T-helper 1 cell treated with Interleukin-12 subunit alpha and Interleukin-12 subunit beta and Interleukin-4 antibody, amounts not matched to agents 30 μg/mL and 1 μg/mL, for 36 hours (primary cell): ENCODE measurements at regions not wholly inside any gene's neighbourhood (a gene's known extent, or its start where the extent isn't known, plus 50 kb on each side); places are given as distances from the start of the nearest gene placed in this dataset.

Source experiments
- H3K27ac Mint-ChIP-seq: one replicate; pipeline ENCODE4 v1.8.0; 2021; ENCODE audit warnings: mild to moderate bottlenecking, mixed read lengths
- H3K27me3 Mint-ChIP-seq: one replicate; pipeline ENCODE4 v1.8.0; 2021; ENCODE audit warnings: low read depth, mixed read lengths
- H3K36me3 Mint-ChIP-seq: one replicate; pipeline ENCODE4 v1.8.0; 2021; ENCODE audit warnings: low read depth, mixed read lengths
- H3K4me1 Mint-ChIP-seq: one replicate; pipeline ENCODE4 v1.8.0; 2021; ENCODE audit warnings: low read depth, mixed read lengths
- H3K4me3 Mint-ChIP-seq: one replicate; pipeline ENCODE4 v1.8.0; 2021; ENCODE audit warnings: mild to moderate bottlenecking, moderate library complexity, mixed read lengths
- H3K9me3 Mint-ChIP-seq: one replicate; pipeline ENCODE4 v1.8.0; 2021; ENCODE audit warnings: mixed read lengths

- Mint-ChIP-seq H3K4me3 (no peak overlapping the region), H3K36me3 (no peaks in the 10 kb centered on the region), H3K4me1 (no peaks in the 10 kb centered on the region), H3K9me3 (no peaks in the 10 kb centered on the region), H3K27me3 (no peaks in the 10 kb centered on the region), H3K27ac (no peak overlapping the region)
Measured at GRCh38 chr5:158530115-158530514, 569.6 kb downstream of the EBF1 start.

GRCh38 chr5:158529454-158529853 lies 570.3 kb downstream of the EBF1 start:
- no peak overlapping the region for H3K4me3 Mint-ChIP-seq
- no peaks in the 10 kb centered on the region for H3K4me1 Mint-ChIP-seq
- H3K27me3 Mint-ChIP-seq: no peaks in the 10 kb centered on the region
- no peaks in the 10 kb centered on the region for H3K36me3 Mint-ChIP-seq
- no peak overlapping the region for H3K27ac Mint-ChIP-seq
- H3K9me3 Mint-ChIP-seq: no peaks in the 10 kb centered on the region

GRCh38 chr5:158525663-158526062 lies 574.1 kb downstream of the EBF1 start:
- no peaks in the 10 kb centered on the region for H3K9me3 Mint-ChIP-seq
- no peaks in the 10 kb centered on the region for H3K4me1 Mint-ChIP-seq

GRCh38 chr5:158524070-158524469 lies 575.6 kb downstream of the EBF1 start:
- H3K27ac Mint-ChIP-seq: no peak overlapping the region

More at GRCh38 chr5:158525663-158526062, 574.1 kb downstream of the EBF1 start:
- no peak overlapping the region for H3K27ac Mint-ChIP-seq
- no peak overlapping the region for H3K4me3 Mint-ChIP-seq
- no peaks in the 10 kb centered on the region for H3K36me3 Mint-ChIP-seq
- H3K27me3 Mint-ChIP-seq: no peaks in the 10 kb centered on the region

GRCh38 chr5:158522776-158523175 lies 576.9 kb downstream of the EBF1 start:
- Mint-ChIP-seq H3K36me3 (no peaks in the 10 kb centered on the region), H3K27ac (no peak overlapping the region), H3K9me3 (peaks cover 3% of the 10 kb centered on the region), H3K4me3 (no peak overlapping the region), H3K27me3 (no peaks in the 10 kb centered on the region), H3K4me1 (no peaks in the 10 kb centered on the region)

More at GRCh38 chr5:158524070-158524469, 575.6 kb downstream of the EBF1 start:
- Mint-ChIP-seq H3K9me3 (peaks cover 3% of the 10 kb centered on the region), H3K36me3 (no peaks in the 10 kb centered on the region), H3K4me3 (no peak overlapping the region), H3K4me1 (no peaks in the 10 kb centered on the region), H3K27me3 (no peaks in the 10 kb centered on the region)

- Mint-ChIP-seq H3K4me1 (no peaks in the 10 kb centered on the region), H3K36me3 (no peaks in the 10 kb centered on the region), H3K9me3 (peaks cover 3% of the 10 kb centered on the region), H3K27me3 (no peaks in the 10 kb centered on the region), H3K27ac (no peak overlapping the region), H3K4me3 (no peak overlapping the region)
Measured at GRCh38 chr5:158521995-158522394, 577.7 kb downstream of the EBF1 start.

- H3K36me3 Mint-ChIP-seq: no peaks in the 10 kb centered on the region
- H3K9me3 Mint-ChIP-seq: peaks cover 3% of the 10 kb centered on the region
- H3K27ac Mint-ChIP-seq: no peak overlapping the region
- peaks cover under 1% of the 10 kb centered on the region for H3K4me1 Mint-ChIP-seq
- no peaks in the 10 kb centered on the region for H3K27me3 Mint-ChIP-seq
- H3K4me3 Mint-ChIP-seq: no peak overlapping the region
Measured at GRCh38 chr5:158519433-158520021, 580.2 kb downstream of the EBF1 start.

GRCh38 chr5:158516521-158516920 lies 583.2 kb downstream of the EBF1 start:
- Mint-ChIP-seq H3K4me3 (no peak overlapping the region), H3K36me3 (no peaks in the 10 kb centered on the region), H3K27me3 (no peaks in the 10 kb centered on the region), H3K4me1 (peaks cover 15% of the 10 kb centered on the region), H3K27ac (no peak overlapping the region), H3K9me3 (peaks cover 3% of the 10 kb centered on the region)

GRCh38 chr5:158514986-158515359 lies 584.7 kb downstream of the EBF1 start:
- Mint-ChIP-seq H3K4me1 (peaks cover 21% of the 10 kb centered on the region), H3K27ac (no peak overlapping the region), H3K9me3 (peaks cover 8% of the 10 kb centered on the region)

GRCh38 chr5:158514319-158514985 lies 585.3 kb downstream of the EBF1 start:
- Mint-ChIP-seq H3K36me3 (no peaks in the 10 kb centered on the region), H3K9me3 (peaks cover 5% of the 10 kb centered on the region), H3K27ac (no peak overlapping the region)

More at GRCh38 chr5:158514986-158515359, 584.7 kb downstream of the EBF1 start:
- Mint-ChIP-seq H3K4me3 (no peak overlapping the region), H3K36me3 (no peaks in the 10 kb centered on the region), H3K27me3 (no peaks in the 10 kb centered on the region)

GRCh38 chr5:158513490-158514318 lies 586.0 kb downstream of the EBF1 start:
- peak overlapping the region; percentile 8 for H3K4me3 Mint-ChIP-seq
- peaks cover 21% of the 10 kb centered on the region for H3K4me1 Mint-ChIP-seq
- peaks cover 5% of the 10 kb centered on the region for H3K9me3 Mint-ChIP-seq
- H3K36me3 Mint-ChIP-seq: no peaks in the 10 kb centered on the region
- peak overlapping the region; percentile 21 for H3K27ac Mint-ChIP-seq
- no peaks in the 10 kb centered on the region for H3K27me3 Mint-ChIP-seq

More at GRCh38 chr5:158514319-158514985, 585.3 kb downstream of the EBF1 start:
- Mint-ChIP-seq H3K4me3 (no peak overlapping the region), H3K27me3 (no peaks in the 10 kb centered on the region), H3K4me1 (peaks cover 21% of the 10 kb centered on the region)

- Mint-ChIP-seq H3K27me3 (no peaks in the 10 kb centered on the region), H3K36me3 (no peaks in the 10 kb centered on the region), H3K27ac (no peak overlapping the region), H3K4me1 (peaks cover 21% of the 10 kb centered on the region), H3K9me3 (peaks cover 5% of the 10 kb centered on the region), H3K4me3 (no peak overlapping the region)
Measured at GRCh38 chr5:158511454-158511853, 588.3 kb downstream of the EBF1 start.

GRCh38 chr5:158510479-158510878 lies 589.2 kb downstream of the EBF1 start:
- Mint-ChIP-seq H3K4me1 (peaks cover 21% of the 10 kb centered on the region), H3K27me3 (no peaks in the 10 kb centered on the region), H3K36me3 (no peaks in the 10 kb centered on the region), H3K4me3 (no peak overlapping the region), H3K27ac (no peak overlapping the region), H3K9me3 (peaks cover 13% of the 10 kb centered on the region)

- no peaks in the 10 kb centered on the region for H3K27me3 Mint-ChIP-seq
- peaks cover 7% of the 10 kb centered on the region for H3K4me1 Mint-ChIP-seq
- no peak overlapping the region for H3K27ac Mint-ChIP-seq
- no peaks in the 10 kb centered on the region for H3K36me3 Mint-ChIP-seq
- H3K4me3 Mint-ChIP-seq: no peak overlapping the region
- H3K9me3 Mint-ChIP-seq: peaks cover 20% of the 10 kb centered on the region
Measured at GRCh38 chr5:158506648-158507047, 593.1 kb downstream of the EBF1 start.

- no peaks in the 10 kb centered on the region for H3K4me1 Mint-ChIP-seq
- H3K36me3 Mint-ChIP-seq: no peaks in the 10 kb centered on the region
- no peak overlapping the region for H3K27ac Mint-ChIP-seq
- H3K9me3 Mint-ChIP-seq: peaks cover 19% of the 10 kb centered on the region
- H3K4me3 Mint-ChIP-seq: no peak overlapping the region
- no peaks in the 10 kb centered on the region for H3K27me3 Mint-ChIP-seq
Measured at GRCh38 chr5:158502686-158503085, 597.0 kb downstream of the EBF1 start.
